Transverse colon (tissue), 4 donors: ENCODE measurements at regions not wholly inside any gene's neighbourhood (a gene's known extent, or its start where the extent isn't known, plus 50 kb on each side); places are given as distances from the start of the nearest gene placed in this dataset.

Experiments
- DNase-seq: peaks from one replicate; pipeline ENCODE4 v3.0.0-alpha.2; 2019
- H3K27ac ChIP-seq, 4 donors: fragments of 200-600 bp; sonication (generic); 2 replicates each; pipeline ENCODE4 v1.5.1; 2016 to 2018; ENCODE audit warnings: inconsistent platforms in 4 of 4
- H3K27me3 ChIP-seq: fragments of 200-600 bp; sonication (generic); 2 replicates; pipeline ENCODE4 v1.5.1; 2017; ENCODE audit warnings: inconsistent platforms
- H3K36me3 ChIP-seq, 4 donors: fragments of 200-600 bp; sonication (generic); 2 replicates each; pipeline ENCODE4 v1.5.1; 2017 to 2019; ENCODE audit warnings: inconsistent platforms in 4 of 4
- H3K4me1 ChIP-seq, 4 donors: fragments of 200-600 bp; sonication (generic); 2 replicates each; pipeline ENCODE4 v1.5.1; 2017 to 2020; ENCODE audit warnings: inconsistent platforms in 4 of 4
- H3K4me3 ChIP-seq, 4 donors: fragments of 200-600 bp; sonication (generic); 1 replicate in 1 of 4; 2 replicates in 3 of 4; pipeline versions ENCODE4 v1.5.1 to v1.6.1; 2017 to 2019; ENCODE audit warnings: inconsistent platforms in 4 of 4
- H3K9me3 ChIP-seq, 2 donors: fragments of 200-600 bp; sonication (generic); 2 replicates each; pipeline ENCODE4 v1.5.1; 2017 to 2019; ENCODE audit warnings: inconsistent platforms in 2 of 2
- CTCF ChIP-seq, 5 experiments: fragments of 200-600 bp in 3 of 5; fragments of 450-650 bp in 2 of 5; sonication (generic) in 3 of 5; IDR thresholded peaks; 1 replicate in 2 of 5; 2 replicates in 3 of 5; pipeline ENCODE4 v1.5.1; 2016 to 2017; ENCODE audit warnings: antibody characterized with exemption in 5 of 5, inconsistent platforms in 3 of 5, mild to moderate bottlenecking in 2 of 5, moderate library complexity in 1 of 5
- EP300 ChIP-seq: sonication (generic); formaldehyde crosslinking; IDR thresholded peaks from one replicate; pipeline ENCODE4 v1.6.1; 2017; ENCODE audit warnings: antibody characterized with exemption, low read depth
- POLR2A ChIP-seq: fragments of 450-650 bp; IDR thresholded peaks from one replicate; pipeline ENCODE4 v1.6.1; 2016; ENCODE audit warnings: antibody characterized with exemption, mild to moderate bottlenecking, moderate library complexity
- POLR2AphosphoS5 ChIP-seq, 3 donors: sonication (generic); formaldehyde crosslinking; IDR thresholded peaks; one replicate each; pipeline ENCODE4 v1.6.1; 2016; ENCODE audit warnings: antibody characterized with exemption in 3 of 3
- WGBS, 2 donors: methylation state at CpG; one replicate each; pipeline ENCODE4 v1.1.5; 2018; ENCODE audit warnings: low coverage in 1 of 2; 5-methylcytosine and 5-hydroxymethylcytosine counted together
- in situ Hi-C, 4 donors: fragments of 200-750 bp; cut with MboI; loops; one replicate each; pipeline versions ENCODE4 v1.15.0 to v1.15.1; 2017; ENCODE audit warnings: low sequenced_read_pairs in 3 of 4, low pct_ligation_motif_present in 1 of 4, low pct_unique_long_range_greater_than_20kb in 1 of 4
- intact Hi-C: fragments of 100-400 bp; cut with DNase I; formaldehyde crosslinking; loops from one replicate; pipeline ENCODE4 v1.15.1; 2023; ENCODE audit warnings: low total_unique reads

- H3K9me3 ChIP-seq: no peaks in the 10 kb centered on the region
- WGBS, 2 donors: 82 to 91% methylated on average over 4 of the region's 4 CpGs
- intact Hi-C loops: no loop called here
These were observed 413.1 kb upstream of the PODXL start for GRCh38 chr7:131969560-131969959.

GRCh38 chr7:131967216-131967730, 410.8 kb upstream of the PODXL start:
- no peaks in the 10 kb centered on the region for H3K27me3 ChIP-seq
- no peak overlapping the region for H3K4me3 ChIP-seq
- WGBS, 2 donors: 56 to 59% methylated on average over 1 to 2 of the region's 2 CpGs
- no peak for TF ChIP-seq POLR2A
- no peak for TF ChIP-seq POLR2AphosphoS5 (IDR thresholded peaks at IDR 0.05)
- no peak for TF ChIP-seq CTCF (IDR thresholded peaks at IDR 0.05)
- no peak for TF ChIP-seq EP300
- intact Hi-C loops (no loop called here), in situ Hi-C loops (no loop called here)
- no peak for DNase-seq
- no peak overlapping the region for H3K27ac ChIP-seq
- no peaks in the 10 kb centered on the region for H3K4me1 ChIP-seq
- no peaks in the 10 kb centered on the region for H3K36me3 ChIP-seq
- H3K9me3 ChIP-seq: no peaks in the 10 kb centered on the region

More at GRCh38 chr7:131969560-131969959, 413.1 kb upstream of the PODXL start:
- Histone ChIP-seq H3K36me3 (no peaks in the 10 kb centered on the region), H3K27me3 (no peaks in the 10 kb centered on the region), H3K4me1 (no peaks in the 10 kb centered on the region), H3K4me3 (no peak overlapping the region), H3K27ac (no peak overlapping the region)
- TF ChIP-seq POLR2A: no peak
- no peak for TF ChIP-seq EP300
- no peak for TF ChIP-seq CTCF (IDR thresholded peaks at IDR 0.05)
- TF ChIP-seq POLR2AphosphoS5 (IDR thresholded peaks at IDR 0.05): no peak
- DNase-seq: no peak
- in situ Hi-C loops: no loop called here

- H3K27me3 ChIP-seq: no peaks in the 10 kb centered on the region
- in situ Hi-C loops: no loop called here
- no peak overlapping the region for H3K27ac ChIP-seq
- intact Hi-C loops: no loop called here
- no peak for DNase-seq
- H3K9me3 ChIP-seq: no peaks in the 10 kb centered on the region
- 96 to 98% methylated on average over 7 of the region's 7 CpGs for whole genome bisulfite sequencing, 2 donors
- no peak for TF ChIP-seq CTCF (IDR thresholded peaks at IDR 0.05)
- TF ChIP-seq POLR2A: no peak
- no peak for TF ChIP-seq EP300
- no peaks in the 10 kb centered on the region for H3K4me1 ChIP-seq
- no peak overlapping the region for H3K4me3 ChIP-seq
- H3K36me3 ChIP-seq: no peaks in the 10 kb centered on the region
These were observed 407.8 kb upstream of the PODXL start for GRCh38 chr7:131964203-131964602.

GRCh38 chr7:131961054-131961680, 404.7 kb upstream of the PODXL start:
- Histone ChIP-seq H3K36me3 (no peaks in the 10 kb centered on the region), H3K4me3 (no peak overlapping the region), H3K4me1 (no peaks in the 10 kb centered on the region), H3K27me3 (no peaks in the 10 kb centered on the region), H3K9me3 (no peaks in the 10 kb centered on the region), H3K27ac (no peak overlapping the region)
- intact Hi-C loops: no loop called here
- TF ChIP-seq POLR2A: no peak
- TF ChIP-seq POLR2AphosphoS5 (IDR thresholded peaks at IDR 0.05): no peak
- no peak for TF ChIP-seq EP300
- TF ChIP-seq CTCF (IDR thresholded peaks at IDR 0.05): no peak
- 80 to 81% methylated on average over 7 to 11 of the region's 11 CpGs for WGBS, 2 donors
- in situ Hi-C loops: no loop called here
- no peak for DNase-seq
